RWPE1 (cell line): ENCODE measurements at regions not wholly inside any gene's neighbourhood (a gene's known extent, or its start where the extent isn't known, plus 50 kb on each side); places are given as distances from the start of the nearest gene placed in this dataset.
A peak's percentile ranks its signal among the peaks of the same experiment; 100 is the strongest.

Source experiments
- CTCF ChIA-PET: fragments of 350-600 bp; sonication (Branson Sonifier 250); formaldehyde crosslinking; extraction: SDS; loops from one replicate; lab custom pipeline; 2021; lab: Yijun Ruan, JAX
- POLR2A ChIA-PET: fragments of 400-600 bp; formaldehyde crosslinking; extraction: SDS; loops from one replicate; lab custom pipeline; 2020; ENCODE audit warnings: antibody characterized with exemption; ENCODE audit not compliant: low non-redundant PET; lab: Yijun Ruan, JAX
- DNase-seq: peaks from one replicate; pipeline ENCODE4 v3.0.0; 2012; ENCODE audit warnings: low spot score
- H3K27ac ChIP-seq: fragments of 450-650 bp; 2 replicates; pipeline ENCODE4 v1.5.1; 2017
- TF ChIP-seq, protein P1 (sequence below): fragments of 450-650 bp; conservative IDR thresholded peaks from 2 replicates; pipeline ENCODE4 v1.5.1; 2017; ENCODE audit warnings: low read depth, mild to moderate bottlenecking

DNA sequence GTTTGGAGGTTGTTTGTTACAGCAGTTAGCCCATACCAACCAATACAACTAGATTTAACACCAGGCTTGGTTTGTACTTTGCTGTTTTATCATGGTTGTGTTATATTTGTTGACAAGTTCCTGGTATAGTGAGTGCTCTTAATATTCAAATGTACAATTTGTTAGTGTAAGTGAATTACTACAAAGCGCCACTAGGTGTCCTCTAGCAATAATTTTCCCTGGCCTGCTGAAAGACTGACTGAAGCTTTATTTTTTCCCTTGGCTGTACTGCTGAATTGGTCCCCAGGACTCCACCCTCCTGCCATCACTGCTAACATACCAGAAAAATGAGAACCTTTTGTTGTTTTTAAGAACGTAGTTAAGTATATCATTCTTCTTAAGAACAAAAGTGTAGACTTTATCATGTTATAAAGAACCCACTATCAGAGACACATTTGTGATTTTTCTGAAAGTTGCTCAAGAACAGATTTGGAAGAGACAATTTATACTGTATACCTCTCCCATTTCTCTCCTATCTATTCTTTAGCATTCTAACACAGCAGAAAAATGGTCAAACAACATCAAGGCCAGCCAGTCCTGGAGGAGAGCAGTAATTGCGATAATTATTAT, 75.3 kb upstream of the FAR2 start:
- TF ChIP-seq, protein P1, sequence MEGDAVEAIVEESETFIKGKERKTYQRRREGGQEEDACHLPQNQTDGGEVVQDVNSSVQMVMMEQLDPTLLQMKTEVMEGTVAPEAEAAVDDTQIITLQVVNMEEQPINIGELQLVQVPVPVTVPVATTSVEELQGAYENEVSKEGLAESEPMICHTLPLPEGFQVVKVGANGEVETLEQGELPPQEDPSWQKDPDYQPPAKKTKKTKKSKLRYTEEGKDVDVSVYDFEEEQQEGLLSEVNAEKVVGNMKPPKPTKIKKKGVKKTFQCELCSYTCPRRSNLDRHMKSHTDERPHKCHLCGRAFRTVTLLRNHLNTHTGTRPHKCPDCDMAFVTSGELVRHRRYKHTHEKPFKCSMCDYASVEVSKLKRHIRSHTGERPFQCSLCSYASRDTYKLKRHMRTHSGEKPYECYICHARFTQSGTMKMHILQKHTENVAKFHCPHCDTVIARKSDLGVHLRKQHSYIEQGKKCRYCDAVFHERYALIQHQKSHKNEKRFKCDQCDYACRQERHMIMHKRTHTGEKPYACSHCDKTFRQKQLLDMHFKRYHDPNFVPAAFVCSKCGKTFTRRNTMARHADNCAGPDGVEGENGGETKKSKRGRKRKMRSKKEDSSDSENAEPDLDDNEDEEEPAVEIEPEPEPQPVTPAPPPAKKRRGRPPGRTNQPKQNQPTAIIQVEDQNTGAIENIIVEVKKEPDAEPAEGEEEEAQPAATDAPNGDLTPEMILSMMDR = peak; percentile 53
- peak; percentile 17 for DNase-seq
- no peak overlapping the region for H3K27ac ChIP-seq
- ChIA-PET POLR2A (no interaction called here), CTCF (interaction anchor here (0.6 to 1.5 kb wide), 11 partner anchors 8 to 1339 kb away, joined by 3 to 15 read pairs (median 3); no protein-coding TSS in a partner anchor)

DNA sequence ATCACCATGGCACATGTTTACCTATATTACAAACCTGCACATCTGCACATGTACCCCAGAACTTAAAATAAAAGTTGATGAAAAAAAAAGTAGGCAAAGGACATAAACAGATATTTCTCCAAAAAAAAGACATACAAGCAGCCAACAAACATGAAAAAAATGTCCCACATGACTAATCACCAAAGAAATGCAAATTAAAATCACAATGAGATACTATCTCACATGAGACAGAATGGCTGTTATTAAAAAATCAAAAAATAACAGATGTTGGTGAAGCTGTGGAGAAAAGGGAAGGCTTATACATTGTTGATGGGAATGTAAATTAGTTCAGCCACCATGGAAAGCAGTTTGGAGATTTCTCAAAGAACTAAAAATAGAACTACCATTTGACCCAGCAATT, 68.0 kb upstream of the FAR2 start:
- POLR2A ChIA-PET = no interaction called here
- CTCF ChIA-PET = no interaction called here
- no peak for DNase-seq
- H3K27ac ChIP-seq = no peak overlapping the region
- TF ChIP-seq, protein P1 = no peak

DNA sequence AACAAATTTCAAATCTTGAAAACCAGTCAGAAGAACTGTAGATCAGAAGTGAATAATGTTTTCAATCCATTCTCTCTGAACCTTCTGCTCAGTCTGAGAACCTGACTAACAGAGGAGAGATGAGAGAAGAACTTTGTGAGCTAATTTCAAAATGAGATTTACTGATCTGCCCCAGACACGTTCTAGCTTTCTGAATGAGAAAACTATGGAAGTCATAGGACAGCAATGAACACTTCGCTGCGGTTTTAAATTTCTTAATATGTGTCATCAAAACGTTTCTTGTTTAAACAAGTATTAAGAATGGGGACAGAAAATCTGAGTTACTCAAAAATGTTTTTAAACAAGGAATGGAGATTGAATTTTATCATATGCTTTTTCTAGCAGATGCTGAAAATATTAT, 66.6 kb upstream of the FAR2 start:
- ChIA-PET POLR2A (no interaction called here), CTCF (interaction anchor here (1.3 kb wide), 1 partner anchor 9 kb away, joined by 3 read pairs; no protein-coding TSS in a partner anchor)
- no peak overlapping the region for H3K27ac ChIP-seq
- DNase-seq = peak; percentile 14
- TF ChIP-seq, protein P1 = no peak

DNA sequence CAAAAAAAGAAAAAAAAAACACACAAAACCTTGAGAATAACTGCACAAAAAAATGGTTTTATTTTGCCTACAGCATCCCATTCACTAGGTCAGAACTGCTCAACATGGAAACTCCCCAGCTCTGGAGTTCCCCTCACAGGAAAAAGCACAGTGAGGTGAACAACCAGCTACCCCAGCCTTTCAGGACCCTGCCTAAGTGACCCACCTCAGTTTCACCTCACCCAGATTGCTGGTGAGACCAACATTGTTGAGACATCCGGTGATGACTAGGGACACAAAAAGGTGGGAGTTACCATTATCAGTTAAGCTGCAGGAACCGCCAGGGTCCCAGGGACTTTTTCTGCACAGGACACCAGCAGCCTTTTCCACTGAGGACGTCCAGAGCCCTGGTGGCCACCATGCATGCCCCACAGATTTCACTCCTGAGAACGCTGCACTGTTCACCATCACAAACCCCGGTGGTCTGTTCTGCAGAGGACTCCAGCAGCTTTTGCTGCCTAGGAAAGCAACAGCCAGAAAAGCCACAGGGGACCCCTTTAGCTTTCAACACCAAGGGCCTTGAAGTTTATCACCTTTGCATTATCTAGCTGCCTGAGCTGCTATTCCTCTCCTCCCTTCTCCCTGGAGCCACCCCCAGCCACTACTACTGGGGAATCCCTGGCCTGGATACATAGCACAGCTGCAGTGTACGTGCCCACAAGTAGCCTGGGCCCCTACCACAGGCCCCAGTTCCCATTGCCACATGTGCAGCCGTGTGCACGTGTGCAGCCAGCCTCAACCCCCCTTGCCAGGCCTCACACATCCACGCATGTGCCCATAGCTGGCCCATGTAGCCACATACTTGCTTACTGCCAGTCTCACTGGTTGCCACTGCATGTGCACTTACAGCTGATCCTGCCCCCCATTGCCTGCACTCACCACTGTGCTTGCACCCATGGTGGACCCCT, 62.5 kb upstream of the FAR2 start:
- CTCF ChIA-PET = interaction anchor here (0.5 to 0.7 kb wide), 4 partner anchors 13 to 255 kb away, joined by 3 to 4 read pairs (median 4); no protein-coding TSS in a partner anchor

DNA sequence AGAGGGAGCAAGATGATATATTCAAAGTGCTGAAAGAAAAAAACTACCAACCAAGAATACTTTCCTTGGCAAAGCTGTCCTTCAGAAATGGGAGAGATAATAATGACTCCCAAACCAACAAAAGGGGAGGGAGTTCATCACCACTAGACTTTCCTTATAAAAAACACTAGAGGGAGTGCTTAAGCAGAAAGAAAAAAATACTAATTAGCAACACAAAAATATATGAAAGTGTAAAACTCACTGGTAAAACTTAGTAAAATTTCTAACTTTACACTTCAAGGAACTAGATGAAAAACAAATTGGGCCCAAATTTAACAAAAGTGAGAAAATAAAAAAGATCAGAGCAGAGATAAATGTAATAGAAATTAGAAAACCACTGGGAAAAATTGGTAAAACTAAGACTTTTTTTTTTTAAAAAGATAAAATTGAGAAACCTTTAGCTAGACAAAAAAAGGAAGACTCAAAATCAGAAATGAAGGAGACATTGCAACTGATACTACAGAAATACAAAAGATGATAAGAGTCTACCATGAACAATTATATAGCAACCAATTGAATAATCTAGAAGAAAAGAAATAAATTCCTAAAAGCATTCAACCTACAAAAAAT, 60.4 kb upstream of the FAR2 start:
- TF ChIP-seq, protein P1 = peak; percentile 20; the same call in 1 of the 2 replicates
- POLR2A ChIA-PET = no interaction called here

More for the DNA sequence above, 62.5 kb upstream of the FAR2 start:
- no peak for DNase-seq
- H3K27ac ChIP-seq = no peak overlapping the region
- TF ChIP-seq, protein P1 = no peak
- POLR2A ChIA-PET = no interaction called here

More for the DNA sequence above, 60.4 kb upstream of the FAR2 start:
- H3K27ac ChIP-seq = no peak overlapping the region
- peak; percentile 38 for DNase-seq
- CTCF ChIA-PET = interaction anchor here (0.5 to 2.0 kb wide), 7 partner anchors 16 to 1751 kb away, joined by 3 to 8 read pairs (median 4); no protein-coding TSS in a partner anchor
